Gastrocnemius medialis (tissue), 4 donors: ENCODE measurements at regions not wholly inside any gene's neighbourhood (a gene's known extent, or its start where the extent isn't known, plus 50 kb on each side); places are given as distances from the start of the nearest gene placed in this dataset.

Experiments
- CTCF ChIP-seq, 5 experiments: fragments of 450-650 bp in 3 of 5; fragments of 200-600 bp in 2 of 5; sonication (generic) in 2 of 5; IDR thresholded peaks in 4 of 5; conservative IDR thresholded peaks in 1 of 5; 1 replicate in 4 of 5; 2 replicates in 1 of 5; pipeline ENCODE4 v1.5.1; 2016 to 2019; ENCODE audit warnings: antibody characterized with exemption in 5 of 5, mild to moderate bottlenecking in 3 of 5, moderate library complexity in 3 of 5
- POLR2A ChIP-seq, 2 donors: fragments of 450-650 bp; IDR thresholded peaks; one replicate each; pipeline ENCODE4 v1.6.1; 2017; ENCODE audit warnings: antibody characterized with exemption in 2 of 2, mild to moderate bottlenecking in 2 of 2, moderate library complexity in 2 of 2

- no peak for TF ChIP-seq CTCF (IDR thresholded peaks at IDR 0.05 in 4 of 5, conservative IDR thresholded peaks at IDR 0.05 in 1 of 5)
- no peak for TF ChIP-seq POLR2A (IDR thresholded peaks at IDR 0.05)
These were observed 316.1 kb downstream of the TLE3 start for GRCh38 chr15:69781411-69782125.
